HG02943 (cell line): ENCODE measurements at regions not wholly inside any gene's neighbourhood (a gene's known extent, or its start where the extent isn't known, plus 50 kb on each side); places are given as distances from the start of the nearest gene placed in this dataset.

ENCODE experiments used
- ATAC-seq: cut with Tn5 transposase; IDR thresholded peaks from one replicate; pipeline ENCODE4 v1.9.1; 2021; ENCODE audit warnings: mild to moderate bottlenecking, low read depth, moderate library complexity; ENCODE audit not compliant: unreplicated experiment

- no peak for ATAC-seq
These were observed 295.4 kb upstream of the PPFIA2 start for GRCh38 chr12:82054566-82054965.

GRCh38 chr12:82047446-82047845 lies 288.3 kb upstream of the PPFIA2 start:
- ATAC-seq: no peak

GRCh38 chr12:82040987-82041743 lies 282.0 kb upstream of the PPFIA2 start:
- ATAC-seq: no peak

GRCh38 chr12:82034769-82035168 lies 275.6 kb upstream of the PPFIA2 start:
- no peak for ATAC-seq

- ATAC-seq: no peak
These were observed 270.8 kb upstream of the PPFIA2 start for GRCh38 chr12:82029936-82030335.

GRCh38 chr12:82028772-82029171 lies 269.6 kb upstream of the PPFIA2 start:
- ATAC-seq: no peak

GRCh38 chr12:82027612-82028011 lies 268.5 kb upstream of the PPFIA2 start:
- no peak for ATAC-seq

- no peak for ATAC-seq
These were observed 266.3 kb upstream of the PPFIA2 start for GRCh38 chr12:82025462-82025861.

- no peak for ATAC-seq
These were observed 260.4 kb upstream of the PPFIA2 start for GRCh38 chr12:82019533-82019932.

- peak; percentile 91 for ATAC-seq
These were observed 256.6 kb upstream of the PPFIA2 start for GRCh38 chr12:82015623-82016347.

GRCh38 chr12:82012176-82012575 lies 253.0 kb upstream of the PPFIA2 start:
- no peak for ATAC-seq

GRCh38 chr12:82009524-82009923 lies 250.4 kb upstream of the PPFIA2 start:
- ATAC-seq: no peak

GRCh38 chr12:82008251-82008650 lies 249.1 kb upstream of the PPFIA2 start:
- no peak for ATAC-seq

- no peak for ATAC-seq
These were observed 239.7 kb upstream of the PPFIA2 start for GRCh38 chr12:81998761-81999378.

- no peak for ATAC-seq
These were observed 233.3 kb upstream of the PPFIA2 start for GRCh38 chr12:81992461-81992860.

- ATAC-seq: no peak
These were observed 232.7 kb upstream of the PPFIA2 start for GRCh38 chr12:81991868-81992267.

- no peak for ATAC-seq
These were observed 229.2 kb upstream of the PPFIA2 start for GRCh38 chr12:81988362-81988761.

- ATAC-seq: no peak
These were observed 228.2 kb upstream of the PPFIA2 start for GRCh38 chr12:81987371-81987770.

GRCh38 chr12:81976661-81977060 lies 217.5 kb upstream of the PPFIA2 start:
- no peak for ATAC-seq

- ATAC-seq: no peak
These were observed 215.6 kb upstream of the PPFIA2 start for GRCh38 chr12:81974762-81975161.

- no peak for ATAC-seq
These were observed 209.3 kb upstream of the PPFIA2 start for GRCh38 chr12:81968421-81968820.

GRCh38 chr12:81963636-81964035 lies 204.5 kb upstream of the PPFIA2 start:
- ATAC-seq: no peak
